Stromal cell of bone marrow (primary cell): ENCODE measurements at regions not wholly inside any gene's neighbourhood (a gene's known extent, or its start where the extent isn't known, plus 50 kb on each side); places are given as distances from the start of the nearest gene placed in this dataset.

ENCODE experiments used
- DNase-seq: peaks from one replicate; pipeline ENCODE4 v3.0.0-alpha.2; 2012; ENCODE audit warnings: low read depth

DNA sequence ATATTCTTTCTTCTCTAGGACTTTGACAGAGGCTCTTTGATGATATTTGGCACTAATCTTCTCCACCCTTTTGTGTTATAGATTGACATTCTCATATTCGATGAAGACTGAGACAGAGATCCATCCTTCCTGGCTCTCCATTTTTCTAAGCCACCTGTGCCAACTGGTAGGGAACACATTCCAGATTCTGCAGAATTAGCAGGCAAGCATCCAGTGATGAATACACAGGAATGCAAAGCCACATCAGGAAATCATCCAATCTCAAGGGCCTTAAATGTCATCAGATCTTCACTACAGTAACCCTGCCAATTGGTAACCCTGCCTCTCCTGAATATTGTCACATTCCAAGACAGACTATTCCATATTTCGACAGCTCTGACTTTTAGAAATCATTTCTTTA is 718.4 kb upstream of the API5 start:
- no peak for DNase-seq

DNA sequence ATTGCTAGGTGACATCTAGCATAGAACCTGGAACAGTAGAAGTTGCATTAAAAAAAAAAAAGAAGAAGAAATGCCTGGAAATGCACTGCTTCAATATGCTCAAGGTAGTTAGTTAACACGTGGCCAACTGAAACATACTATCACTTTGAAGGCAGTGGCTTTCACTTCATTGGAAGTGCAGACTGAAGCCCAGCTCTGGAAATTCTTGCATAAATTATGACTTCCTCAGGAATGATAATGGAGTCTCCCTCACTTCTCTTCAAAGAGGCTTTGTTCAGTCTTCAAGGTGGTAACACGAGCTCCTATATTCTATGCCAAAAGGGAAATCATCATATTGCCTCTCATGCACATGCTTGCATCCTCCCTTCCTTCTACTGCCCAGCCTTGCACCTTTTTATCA is 715.9 kb upstream of the API5 start:
- DNase-seq, result no peak

DNA sequence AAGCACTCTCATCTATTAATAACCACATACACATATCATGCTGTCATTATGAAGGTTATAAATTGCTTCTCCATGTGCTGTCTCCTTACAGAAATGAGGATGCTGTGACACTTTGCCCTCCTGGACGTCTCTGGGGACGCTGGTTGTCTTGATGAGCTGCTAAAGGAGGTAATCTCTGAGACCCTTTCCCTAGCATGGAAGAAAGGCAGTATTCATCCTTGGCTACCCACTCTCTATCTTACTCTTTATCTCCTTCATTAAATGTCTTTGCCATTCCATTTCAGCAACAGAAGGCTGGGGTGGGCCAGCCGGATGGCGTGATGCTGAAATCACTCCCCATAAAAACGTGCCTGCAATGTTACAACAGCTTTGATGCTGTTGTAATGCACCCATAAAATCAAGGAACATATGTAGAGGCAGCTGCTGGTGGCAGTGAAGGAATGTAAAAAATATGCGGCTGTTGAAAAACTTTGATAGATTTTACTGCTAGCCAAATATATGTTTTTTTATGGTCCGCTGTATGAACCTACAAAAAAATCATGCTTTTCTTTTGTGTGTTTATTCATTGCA is 715.1 kb upstream of the API5 start:
- DNase-seq, result no peak

DNA sequence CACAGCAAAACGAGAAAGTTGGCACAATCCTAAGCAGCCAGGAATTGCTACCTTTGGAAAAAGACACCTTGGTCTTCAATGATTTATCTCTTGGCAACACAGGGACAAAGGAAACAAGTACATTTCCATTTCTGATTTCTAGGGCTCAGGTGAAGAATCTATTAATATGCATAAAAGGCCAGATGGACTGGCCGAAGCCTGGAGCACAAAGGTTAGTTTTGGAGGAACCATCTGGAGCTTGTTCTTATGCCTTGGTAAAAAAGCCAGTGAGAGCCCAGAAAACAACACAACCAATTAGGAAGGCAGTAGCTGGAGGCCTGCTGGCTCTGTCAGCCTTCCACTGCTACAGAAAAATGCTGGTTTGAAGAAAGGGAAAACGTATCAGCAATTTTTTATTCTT is 713.5 kb upstream of the API5 start:
- no peak for DNase-seq

DNA sequence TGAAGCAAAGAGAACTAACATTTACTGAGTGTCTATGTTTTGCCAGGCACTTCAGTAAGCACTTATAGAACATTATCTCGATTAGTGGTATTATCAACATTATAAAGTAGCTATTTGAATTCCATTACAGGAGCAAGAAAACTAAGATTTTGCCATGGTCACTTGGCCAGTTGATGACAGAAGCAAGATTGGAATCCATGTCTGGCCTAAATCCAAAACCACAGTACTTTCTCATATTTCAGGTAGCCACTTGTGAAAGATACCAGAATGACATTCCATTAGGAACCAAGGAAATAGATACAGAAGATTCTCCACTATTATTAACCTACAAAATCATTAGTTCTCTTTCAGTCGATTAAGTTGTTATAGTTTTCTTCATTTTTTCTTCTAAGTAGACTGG is 691.0 kb upstream of the API5 start:
- no peak for DNase-seq

DNA sequence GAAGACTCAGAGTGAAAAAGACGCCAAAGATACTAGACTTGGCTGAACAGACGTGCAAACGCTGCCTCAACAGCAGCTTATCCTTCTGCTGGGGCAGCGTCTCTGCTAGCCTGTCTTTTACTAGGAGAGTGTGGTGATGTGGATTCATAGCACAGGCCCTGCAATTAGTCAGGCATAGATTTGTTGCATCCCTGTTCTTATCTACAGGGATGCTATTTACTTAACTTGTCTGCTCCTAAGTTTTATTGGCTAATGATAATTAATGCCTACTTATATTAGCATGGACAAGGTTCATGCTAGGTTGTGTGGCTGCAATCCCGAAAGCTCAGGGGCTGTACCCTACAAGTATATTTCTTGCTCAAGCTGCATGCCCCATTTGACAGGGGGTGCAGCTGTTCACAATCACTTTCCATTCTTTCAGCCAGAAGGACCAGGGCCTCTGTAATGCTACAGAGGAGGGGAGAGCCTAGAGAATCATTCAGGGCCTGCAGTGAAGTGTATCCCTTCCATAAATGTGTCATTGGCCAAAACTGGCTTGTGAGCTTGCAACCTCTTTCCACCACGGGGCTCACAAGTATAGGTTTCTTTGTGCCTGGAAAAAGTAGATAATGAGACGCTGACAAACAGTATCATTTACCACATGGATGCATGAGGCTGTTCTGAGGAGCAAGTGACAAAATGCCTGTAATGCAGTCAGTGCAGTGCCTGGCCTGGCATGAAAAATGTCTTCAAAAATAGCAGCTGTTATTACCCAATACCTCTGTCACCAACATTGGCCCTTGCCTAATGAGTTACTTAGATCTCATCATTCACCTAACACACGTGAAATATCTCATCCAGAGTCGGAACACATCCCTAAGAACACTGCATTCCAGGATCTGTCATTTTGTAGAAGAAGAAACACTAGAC is 685.8 kb upstream of the API5 start:
- no peak for DNase-seq

DNA sequence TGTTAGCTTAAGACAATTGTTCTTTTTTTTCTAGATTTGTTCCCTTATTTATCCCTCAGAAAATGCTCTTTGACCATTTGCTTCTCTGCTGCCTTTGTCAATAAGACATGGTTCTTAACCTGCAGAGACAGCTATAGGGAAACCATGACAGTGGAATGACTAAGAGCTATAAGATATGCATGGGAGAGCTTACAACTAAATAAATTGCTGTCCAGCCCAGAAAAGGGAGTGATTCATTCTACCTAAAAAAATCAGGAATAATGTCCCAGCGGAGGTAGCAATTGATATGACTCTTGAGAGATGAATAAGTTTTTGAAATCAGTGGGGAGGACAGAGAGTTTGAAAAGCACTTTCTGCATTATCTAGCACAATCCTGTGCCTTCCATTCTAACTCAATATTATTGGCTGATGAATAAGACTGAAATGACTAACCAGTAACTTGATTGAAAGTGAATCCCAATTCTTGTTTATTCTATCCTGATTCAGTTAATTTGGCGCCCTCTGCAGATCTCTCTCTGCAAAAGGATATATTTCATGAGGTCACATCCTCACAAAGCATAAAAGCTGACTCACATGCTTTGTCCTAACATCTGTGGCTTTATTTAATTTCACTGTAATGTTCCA is 680.5 kb upstream of the API5 start:
- no peak for DNase-seq

DNA sequence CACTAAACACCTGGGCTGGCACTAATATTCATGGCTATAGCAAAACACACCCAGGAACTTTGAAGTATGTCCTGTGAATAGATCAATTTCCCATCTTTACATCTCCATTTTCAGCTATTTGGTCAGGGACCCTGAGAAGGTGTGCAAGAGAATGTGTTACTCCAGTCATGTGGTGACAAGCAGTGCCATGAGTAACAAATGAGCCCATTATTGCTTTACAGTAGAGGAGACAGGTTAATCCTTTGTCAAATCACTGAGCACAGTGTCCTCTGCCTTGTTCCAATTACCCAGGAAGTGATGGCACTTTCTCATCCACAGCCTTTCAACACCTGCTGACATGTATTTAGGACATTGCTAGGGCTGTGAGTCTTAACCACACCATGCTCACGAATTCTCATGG is 664.8 kb upstream of the API5 start:
- DNase-seq, result no peak

DNA sequence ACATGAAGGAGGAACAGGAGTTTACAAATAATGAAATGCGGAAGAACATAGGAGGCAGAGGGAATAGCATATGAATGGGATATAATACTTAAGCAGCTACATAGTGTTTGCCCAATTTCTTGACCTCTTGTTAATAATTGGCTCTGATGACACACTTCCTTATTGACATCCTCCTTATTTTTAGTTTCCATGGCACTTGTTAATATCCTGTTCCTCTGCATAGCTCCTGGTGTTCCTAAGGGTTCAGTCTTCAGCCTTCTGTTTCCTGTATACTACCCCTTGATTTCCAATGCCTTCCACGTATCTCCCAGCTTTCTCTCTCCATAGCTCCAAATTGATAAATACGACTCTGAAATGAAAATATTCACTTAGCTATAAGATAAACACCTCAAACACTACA is 663.8 kb upstream of the API5 start:
- no peak for DNase-seq

DNA sequence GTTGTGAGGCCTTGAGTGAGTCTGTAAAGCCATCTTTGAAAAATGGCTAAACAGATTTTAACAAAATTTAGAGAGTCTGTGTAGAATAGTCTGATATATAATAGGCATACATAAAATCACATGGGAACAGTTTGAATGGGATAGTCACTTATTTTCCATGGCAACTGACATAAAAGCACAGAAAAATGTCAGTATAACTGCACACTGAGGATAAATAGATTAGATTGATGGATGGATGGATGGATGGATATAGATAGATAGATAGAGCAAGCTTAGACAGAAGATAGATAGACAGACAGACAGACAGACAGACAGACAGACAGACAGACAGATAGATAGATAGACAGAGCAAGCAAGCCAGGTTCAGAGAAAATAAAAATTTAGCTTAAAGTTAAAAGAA is 660.2 kb upstream of the API5 start:
- DNase-seq, result no peak

DNA sequence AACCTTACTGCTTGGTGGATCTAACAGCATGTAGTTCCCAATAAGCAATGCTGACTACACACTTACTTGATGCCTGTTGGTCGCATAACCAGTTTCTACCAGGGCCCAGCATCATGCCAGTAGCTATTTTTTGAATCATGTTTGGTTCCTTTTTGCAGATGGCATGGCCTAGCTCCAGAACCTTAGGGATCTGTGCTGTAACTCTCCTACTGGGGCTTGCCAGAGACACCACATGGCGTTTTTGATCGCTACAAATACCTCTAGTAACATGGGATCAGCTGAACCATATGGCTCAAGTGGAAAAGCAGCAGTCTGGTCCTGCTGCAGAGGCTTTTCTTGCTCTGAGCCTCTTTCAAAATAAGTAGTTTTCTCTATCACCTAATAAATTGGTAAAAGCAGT is 654.6 kb upstream of the API5 start:
- DNase-seq, result no peak

DNA sequence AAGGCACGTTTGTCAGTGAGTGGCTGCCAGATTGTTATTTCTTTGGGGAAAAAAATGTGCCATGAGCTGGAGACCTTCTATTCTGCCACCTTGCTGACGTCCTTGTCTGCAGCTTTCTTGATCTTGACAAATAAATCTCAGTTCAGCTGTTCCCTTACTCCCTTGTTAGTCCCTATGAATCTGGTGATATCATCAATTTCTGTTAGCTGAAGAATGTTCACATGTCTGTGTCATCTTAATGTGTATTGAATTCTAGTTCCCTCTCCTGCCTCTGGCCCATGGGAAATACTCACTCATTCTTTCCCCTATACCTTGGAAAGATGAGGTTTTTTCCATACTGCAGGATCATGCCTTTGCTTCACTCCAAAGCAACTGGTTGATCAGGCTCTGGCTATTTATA is 649.9 kb upstream of the API5 start:
- no peak for DNase-seq

DNA sequence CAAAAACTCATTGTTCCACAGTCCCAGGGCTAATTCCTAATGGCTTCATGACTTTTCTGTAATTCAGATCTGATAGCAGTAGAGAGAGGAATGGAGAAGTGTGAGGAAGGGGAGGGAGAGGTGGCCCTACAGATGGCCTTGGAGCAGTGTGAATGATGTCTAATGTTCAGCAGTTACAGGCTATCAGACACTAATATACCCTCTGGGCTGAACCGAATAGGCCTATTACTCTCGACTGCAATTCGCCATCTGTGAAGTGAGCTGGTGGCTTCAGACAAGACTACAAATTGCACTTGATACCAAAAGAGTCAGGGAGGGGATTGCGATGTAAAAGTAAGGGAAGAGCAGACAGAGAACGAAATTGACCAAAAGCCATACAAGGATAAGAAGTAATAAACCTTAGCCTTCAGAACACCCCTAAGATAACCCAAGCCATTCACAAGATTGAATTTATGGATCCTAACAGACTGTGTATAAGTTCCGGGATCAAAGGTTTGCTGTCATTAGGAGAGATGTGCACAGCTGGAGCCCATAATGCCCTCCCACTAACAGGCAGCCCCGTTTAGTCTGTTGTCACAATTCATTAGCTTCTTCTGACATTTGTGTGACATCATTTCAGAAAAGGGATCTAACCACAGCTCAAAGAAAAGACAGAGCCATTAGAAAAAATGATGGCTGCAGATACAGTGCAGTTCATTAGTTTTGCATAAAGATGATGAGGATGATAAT is 642.4 kb upstream of the API5 start:
- DNase-seq, result no peak

DNA sequence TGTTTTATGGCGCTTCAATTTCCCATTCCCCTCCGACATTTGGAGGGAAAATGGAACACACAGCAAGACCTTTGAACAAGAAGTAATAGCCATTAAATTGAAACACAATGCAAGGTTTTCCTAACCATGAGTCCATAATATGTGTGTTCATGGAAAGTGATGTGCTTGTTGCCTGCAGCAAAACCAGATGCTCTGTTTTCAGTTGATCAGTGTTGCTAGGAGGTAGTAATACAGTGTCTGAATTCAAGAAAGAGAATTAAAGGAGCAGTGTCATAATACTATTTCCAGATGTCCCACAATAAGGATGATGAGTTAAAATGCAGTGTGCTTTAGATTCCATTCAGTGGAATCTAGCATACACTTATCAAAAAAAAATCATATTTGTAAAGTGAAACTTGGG is 637.4 kb upstream of the API5 start:
- DNase-seq, result no peak

DNA sequence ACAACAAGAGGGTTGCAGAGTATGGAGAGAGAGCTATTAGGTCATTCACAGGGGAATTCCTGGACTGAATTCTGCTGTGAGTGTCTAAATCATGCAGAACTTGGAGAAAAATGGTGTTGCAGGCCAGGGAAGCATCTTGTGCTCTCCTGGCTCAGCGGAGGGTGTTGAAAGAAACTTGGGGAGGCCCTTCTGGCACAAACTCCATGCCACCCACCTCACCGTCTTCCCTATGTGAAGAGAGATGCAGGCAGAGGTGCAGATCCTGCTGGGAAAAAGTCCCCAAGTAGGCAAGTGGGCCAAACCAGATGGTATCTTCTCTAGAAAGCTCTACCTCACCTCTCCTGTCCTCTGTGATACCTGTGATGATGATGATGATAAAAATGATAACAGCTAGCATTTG is 604.3 kb upstream of the API5 start:
- no peak for DNase-seq

DNA sequence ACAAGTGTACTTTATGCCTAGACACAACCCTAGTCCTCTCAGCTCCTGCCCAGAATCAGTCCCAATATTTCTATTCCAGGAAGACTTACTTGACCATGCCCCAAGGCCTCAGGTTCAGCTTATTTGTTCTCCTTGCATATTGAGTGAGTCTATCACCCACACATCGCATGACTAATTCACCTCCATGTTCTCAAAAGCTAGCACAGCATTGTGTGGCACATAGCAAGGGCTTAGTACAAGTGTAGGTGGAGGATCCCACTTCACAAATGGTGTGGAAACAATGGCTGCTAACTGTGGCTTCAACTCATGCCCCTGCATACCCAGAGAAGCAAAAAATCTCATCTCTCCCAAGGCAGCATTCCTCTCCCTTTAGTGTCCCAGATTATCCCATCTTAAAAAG is 602.6 kb upstream of the API5 start:
- no peak for DNase-seq

DNA sequence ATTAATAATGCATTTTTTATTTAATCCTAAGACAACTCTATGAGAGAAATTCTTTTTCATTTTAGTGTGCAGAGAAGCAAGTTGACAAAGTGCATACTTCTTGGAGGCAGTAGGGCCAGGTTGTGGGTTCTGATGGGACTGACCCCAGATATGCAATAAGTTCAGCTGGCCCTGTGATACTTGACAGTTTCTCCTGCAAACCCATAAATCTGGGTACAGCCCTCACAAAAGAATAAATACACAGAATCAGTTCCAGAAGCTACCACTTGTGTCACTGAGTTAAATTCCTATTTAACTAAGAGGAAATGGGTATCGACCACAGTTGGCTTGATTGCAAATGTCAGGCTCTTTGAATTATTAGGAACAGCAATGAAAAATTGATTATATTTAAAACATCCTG is 598.5 kb upstream of the API5 start:
- no peak for DNase-seq

DNA sequence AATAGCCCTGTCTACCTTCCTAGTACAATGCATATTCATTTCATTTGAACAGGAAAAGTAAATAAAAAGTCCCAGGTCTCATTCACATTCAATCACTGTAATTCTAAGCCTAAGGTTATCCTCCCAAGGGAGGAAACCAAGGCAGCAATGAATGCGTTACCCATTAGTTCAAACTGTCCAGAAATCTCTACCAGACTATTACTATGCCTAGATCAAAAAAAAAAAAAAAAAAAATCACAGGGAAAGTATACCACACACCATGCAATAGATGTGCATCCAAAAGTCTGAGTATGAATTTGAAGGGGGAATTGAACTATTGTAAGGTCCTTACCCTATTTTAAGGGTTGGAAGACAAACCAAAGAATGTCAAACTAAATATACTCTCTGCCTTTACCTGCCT is 598.0 kb upstream of the API5 start:
- DNase-seq, result no peak

DNA sequence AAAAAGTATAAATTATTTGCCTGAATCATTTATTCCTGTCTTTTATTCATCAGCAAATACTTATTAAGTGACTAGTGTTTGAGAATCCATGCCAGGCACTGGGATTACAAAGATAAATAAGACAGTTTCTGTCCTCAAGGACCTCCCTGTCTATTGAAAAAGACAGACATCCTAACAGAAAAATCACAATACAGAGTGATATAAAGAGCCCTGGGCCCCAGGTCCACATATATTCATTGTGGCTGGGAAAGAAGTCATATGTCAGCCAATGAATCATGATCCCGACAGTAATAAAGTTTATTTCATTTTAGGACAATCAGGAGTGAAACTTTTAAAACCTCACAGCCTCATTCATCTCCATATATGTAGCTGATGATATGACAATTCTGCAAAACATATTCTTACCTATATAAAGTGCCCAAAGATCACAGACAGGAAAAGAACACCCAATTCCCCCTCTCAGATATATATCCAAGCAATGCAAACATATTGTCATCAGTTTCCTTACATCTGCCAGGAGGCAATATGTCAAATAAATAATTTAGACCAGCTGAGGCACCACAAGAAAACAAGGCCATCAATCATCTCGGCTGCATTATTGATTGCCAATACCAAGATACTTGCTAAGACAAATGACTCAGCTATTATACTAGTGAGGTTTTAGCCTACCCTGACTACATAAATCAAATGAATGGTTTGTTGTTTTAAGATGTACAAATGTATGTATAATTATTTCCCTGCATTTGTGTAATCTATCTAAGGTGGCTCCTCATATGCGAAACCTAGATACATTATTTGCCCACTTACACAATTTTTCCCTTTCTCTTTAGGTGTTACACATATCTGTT is 590.9 kb upstream of the API5 start:
- no peak for DNase-seq

DNA sequence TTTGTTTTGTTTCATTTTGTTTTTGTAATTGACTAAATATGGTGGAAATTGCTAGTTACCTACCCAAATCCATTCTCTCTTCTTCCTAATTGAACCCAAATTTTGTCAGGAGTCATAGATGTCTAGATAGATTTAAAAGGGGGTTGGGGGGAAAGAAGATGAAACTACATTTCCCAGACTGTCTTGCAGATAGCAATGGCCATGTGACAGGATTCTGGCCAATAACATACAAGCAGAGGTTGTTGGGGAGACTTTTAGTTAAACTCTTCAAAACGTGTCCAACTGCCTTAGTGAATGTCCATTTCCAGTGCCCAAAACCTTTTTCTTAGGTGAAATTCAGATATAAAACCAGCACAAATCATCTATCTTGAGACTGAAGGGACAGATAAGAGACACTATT is 583.9 kb upstream of the API5 start:
- no peak for DNase-seq

DNA sequence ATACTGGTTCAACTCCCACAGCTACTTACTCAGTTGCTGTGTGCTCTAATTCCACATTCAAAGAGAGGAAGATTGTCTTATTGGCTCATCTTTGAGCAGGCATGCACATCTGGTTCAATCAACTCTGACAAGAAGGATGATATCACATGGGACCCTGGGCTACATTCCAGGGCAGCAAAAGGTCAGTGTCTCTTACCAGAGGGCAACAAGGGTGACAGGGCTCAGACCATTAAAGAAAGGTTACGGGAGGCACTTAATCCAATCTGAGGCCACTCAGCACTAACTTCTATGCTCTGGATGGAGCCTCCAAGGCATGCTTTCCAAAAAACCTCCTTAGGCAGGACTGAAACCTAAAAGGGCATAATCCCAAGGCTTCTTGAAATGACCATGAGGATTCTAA is 549.4 kb upstream of the API5 start:
- DNase-seq, result no peak

DNA sequence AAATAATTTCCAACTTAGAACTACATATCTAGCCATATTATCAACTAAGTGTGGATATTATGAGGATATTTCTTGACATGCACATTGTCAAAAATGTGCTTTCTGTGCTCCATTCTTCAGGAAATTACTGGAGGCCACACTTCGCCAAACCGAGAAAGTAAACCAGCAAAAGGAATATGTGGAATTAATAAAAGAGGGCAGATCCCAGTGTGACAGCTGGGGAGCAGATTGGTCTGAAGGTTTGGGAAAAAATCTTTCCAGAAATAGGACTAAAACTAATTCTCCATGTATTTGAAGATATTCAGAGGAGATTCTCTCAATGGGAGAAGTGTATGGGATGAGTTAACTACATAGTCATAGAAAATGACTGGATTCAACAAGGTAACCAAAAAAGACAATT is 546.9 kb upstream of the API5 start:
- DNase-seq, result no peak
